ENCODE measurements at regions not wholly inside any gene's neighbourhood (a gene's known extent, or its start where the extent isn't known, plus 50 kb on each side); places are given as distances from the start of the nearest gene placed in this dataset.

GRCh38 chr20:63145156-63145555, 70.8 kb downstream of the YTHDF1 start:
- no peak for DNase-seq (ENCODE audit: low read depth in 2 of 2)

- DNase-seq (ENCODE audit: low read depth in 2 of 2): no peak
These were observed 73.0 kb downstream of the YTHDF1 start for GRCh38 chr20:63142933-63143332.

GRCh38 chr20:63141531-63141930, 74.4 kb downstream of the YTHDF1 start:
- DNase-seq (ENCODE audit: low read depth in 2 of 2): no peak

GRCh38 chr20:63140514-63141433, 75.2 kb downstream of the YTHDF1 start:
- no peak for DNase-seq (ENCODE audit: low read depth in 2 of 2)

GRCh38 chr20:63139837-63140236, 76.1 kb downstream of the YTHDF1 start:
- DNase-seq (ENCODE audit: low read depth in 2 of 2): no peak

- DNase-seq (ENCODE audit: low read depth in 2 of 2): no peak
These were observed 76.6 kb downstream of the YTHDF1 start for GRCh38 chr20:63139356-63139755.

- DNase-seq (ENCODE audit: low read depth in 2 of 2): no peak
These were observed 77.0 kb downstream of the YTHDF1 start for GRCh38 chr20:63138855-63139341.

GRCh38 chr20:63137851-63138415, 78.0 kb downstream of the YTHDF1 start:
- no peak for DNase-seq (ENCODE audit: low read depth in 2 of 2)

- DNase-seq (ENCODE audit: low read depth in 2 of 2): no peak
These were observed 79.6 kb downstream of the YTHDF1 start for GRCh38 chr20:63136296-63136695.

GRCh38 chr20:63135411-63135810, 80.5 kb downstream of the YTHDF1 start:
- DNase-seq (ENCODE audit: low read depth in 2 of 2): peak; percentile 6 to 10

GRCh38 chr20:63134711-63135361, 81.1 kb downstream of the YTHDF1 start:
- DNase-seq (ENCODE audit: low read depth in 2 of 2): peak in 1 of 2 donors; percentile 4

GRCh38 chr20:63134201-63134612, 81.7 kb downstream of the YTHDF1 start:
- peak in 1 of 2 donors; percentile 5 for DNase-seq (ENCODE audit: low read depth in 2 of 2)

- DNase-seq (ENCODE audit: low read depth in 2 of 2): no peak
These were observed 82.3 kb downstream of the YTHDF1 start for GRCh38 chr20:63133481-63134091.

- no peak for DNase-seq (ENCODE audit: low read depth in 2 of 2)
These were observed 83.0 kb downstream of the YTHDF1 start for GRCh38 chr20:63132715-63133471.

- DNase-seq (ENCODE audit: low read depth in 2 of 2): no peak
These were observed 83.7 kb downstream of the YTHDF1 start for GRCh38 chr20:63132131-63132714.

GRCh38 chr20:63130658-63131577, 85.0 kb downstream of the YTHDF1 start:
- no peak for DNase-seq (ENCODE audit: low read depth in 2 of 2)

- DNase-seq (ENCODE audit: low read depth in 2 of 2): no peak
These were observed 85.8 kb downstream of the YTHDF1 start for GRCh38 chr20:63129991-63130657.

GRCh38 chr20:63129376-63129965, 86.5 kb downstream of the YTHDF1 start:
- DNase-seq (ENCODE audit: low read depth in 2 of 2): no peak

GRCh38 chr20:63128956-63129355, 87.0 kb downstream of the YTHDF1 start:
- no peak for DNase-seq (ENCODE audit: low read depth in 2 of 2)
